ENCODE measurements at regions not wholly inside any gene's neighbourhood (a gene's known extent, or its start where the extent isn't known, plus 50 kb on each side); places are given as distances from the start of the nearest gene placed in this dataset.

DNA sequence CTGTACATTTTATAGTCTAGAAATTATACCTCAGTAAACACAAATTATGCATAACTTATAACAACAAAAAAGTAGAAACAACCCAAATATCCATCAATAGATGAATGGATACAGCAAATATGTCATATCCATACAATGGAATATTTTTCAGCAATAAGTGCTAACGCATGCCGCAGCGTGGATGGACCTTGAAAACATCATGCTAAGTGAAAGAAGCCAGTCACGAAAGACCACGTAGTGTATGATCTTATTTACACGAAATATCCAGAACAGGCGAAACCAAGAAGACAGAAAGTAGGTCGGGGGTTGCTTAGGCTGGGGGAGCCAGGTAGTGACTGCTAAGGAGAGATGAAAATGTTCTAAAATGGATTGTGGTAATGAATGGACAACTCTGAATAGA, 167.1 kb upstream of the MYCN start:
- TF ChIP-seq, protein P1, sequence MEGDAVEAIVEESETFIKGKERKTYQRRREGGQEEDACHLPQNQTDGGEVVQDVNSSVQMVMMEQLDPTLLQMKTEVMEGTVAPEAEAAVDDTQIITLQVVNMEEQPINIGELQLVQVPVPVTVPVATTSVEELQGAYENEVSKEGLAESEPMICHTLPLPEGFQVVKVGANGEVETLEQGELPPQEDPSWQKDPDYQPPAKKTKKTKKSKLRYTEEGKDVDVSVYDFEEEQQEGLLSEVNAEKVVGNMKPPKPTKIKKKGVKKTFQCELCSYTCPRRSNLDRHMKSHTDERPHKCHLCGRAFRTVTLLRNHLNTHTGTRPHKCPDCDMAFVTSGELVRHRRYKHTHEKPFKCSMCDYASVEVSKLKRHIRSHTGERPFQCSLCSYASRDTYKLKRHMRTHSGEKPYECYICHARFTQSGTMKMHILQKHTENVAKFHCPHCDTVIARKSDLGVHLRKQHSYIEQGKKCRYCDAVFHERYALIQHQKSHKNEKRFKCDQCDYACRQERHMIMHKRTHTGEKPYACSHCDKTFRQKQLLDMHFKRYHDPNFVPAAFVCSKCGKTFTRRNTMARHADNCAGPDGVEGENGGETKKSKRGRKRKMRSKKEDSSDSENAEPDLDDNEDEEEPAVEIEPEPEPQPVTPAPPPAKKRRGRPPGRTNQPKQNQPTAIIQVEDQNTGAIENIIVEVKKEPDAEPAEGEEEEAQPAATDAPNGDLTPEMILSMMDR (IDR thresholded peaks at IDR 0.05), result no peak
- TF ChIP-seq POLR2A (IDR thresholded peaks at IDR 0.05), result no peak
- TF ChIP-seq POLR2AphosphoS5 (IDR thresholded peaks at IDR 0.05), result no peak
